ENCODE measurements at regions not wholly inside any gene's neighbourhood (a gene's known extent, or its start where the extent isn't known, plus 50 kb on each side); places are given as distances from the start of the nearest gene placed in this dataset.
"Not testable (repeated sequence)": the region's sequence is repeated elsewhere in the genome, so short reads cannot be mapped to it uniquely, and the experiment has no call there.

DNA sequence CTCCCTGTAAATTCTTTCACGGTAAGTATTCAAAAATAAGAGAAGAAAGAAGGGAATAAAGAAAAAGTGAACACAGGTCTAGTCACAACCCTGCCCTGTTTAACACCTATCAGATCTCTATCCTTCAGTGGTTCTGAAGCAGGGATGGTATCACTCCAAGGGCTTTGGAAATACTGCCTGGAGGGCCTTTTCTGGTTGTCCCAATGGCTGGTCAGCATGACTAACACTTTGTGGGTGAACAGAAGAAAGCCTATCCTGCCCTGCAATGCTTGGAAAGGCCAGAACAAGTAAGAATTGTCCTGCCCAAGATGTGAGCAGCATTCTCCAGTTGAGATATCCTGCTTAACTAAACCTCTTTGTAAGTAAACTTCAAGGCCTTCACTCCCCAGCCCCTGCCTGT lies 124.9 kb downstream of the TMEM167A start:
- H3K27me3 ChIP-seq (ENCODE audit: control insufficient read depth, insufficient read depth, low read length), result no peaks in the 10 kb centered on the region
- Mint-ChIP-seq H3K27me3 (no peaks in the 10 kb centered on the region), H3K4me3 (no peak overlapping the region), H3K27ac (no peak overlapping the region), H3K36me3 (peaks cover 3% of the 10 kb centered on the region), H3K4me1 (no peaks in the 10 kb centered on the region), H3K9me3 (peaks cover 1 to 30% (median 11%) of the 10 kb centered on the region in 7 donors)
- DNase-seq, result no peak
- no peak overlapping the region for H3K27ac ChIP-seq (ENCODE audit: insufficient read depth, low read length, poor library complexity, severe bottlenecking)
- no peak overlapping the region for H3K4me3 ChIP-seq (ENCODE audit: low read depth, low read length)
- no peaks in the 10 kb centered on the region for H3K36me3 ChIP-seq (ENCODE audit: control insufficient read depth, insufficient read depth, low read length)
- no peaks in the 10 kb centered on the region for H3K4me1 ChIP-seq (ENCODE audit: control insufficient read depth, insufficient read depth, low read length, poor library complexity, severe bottlenecking)
- no peak for ATAC-seq (ENCODE audit: low read depth in 2 of 2)
- H3K9me3 ChIP-seq (ENCODE audit: control insufficient read depth in 2 of 2, low read length in 2 of 2), result peaks cover 0 to 5% of the 10 kb centered on the region in 2 experiments

DNA sequence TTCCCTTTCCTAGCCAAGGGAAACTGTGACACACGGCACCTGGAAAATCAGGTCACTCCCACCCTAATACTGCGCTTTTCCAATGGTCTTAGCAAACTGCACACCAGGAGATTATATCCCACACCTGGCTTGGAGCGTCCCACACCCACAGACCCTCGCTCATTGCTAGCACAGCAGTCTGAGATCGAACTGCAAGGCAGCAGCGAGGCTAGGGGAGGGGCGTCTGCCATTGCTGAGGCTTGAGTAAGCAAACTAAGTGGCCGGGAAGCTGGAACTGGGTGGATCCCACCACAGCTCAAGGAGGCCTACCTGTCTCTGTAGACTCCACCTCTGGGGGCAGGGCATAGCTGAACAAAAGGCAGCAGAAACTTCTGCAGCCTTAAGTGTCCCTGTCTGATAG lies 132.9 kb downstream of the TMEM167A start:
- not testable (repeated sequence) for H3K4me1 Mint-ChIP-seq

DNA sequence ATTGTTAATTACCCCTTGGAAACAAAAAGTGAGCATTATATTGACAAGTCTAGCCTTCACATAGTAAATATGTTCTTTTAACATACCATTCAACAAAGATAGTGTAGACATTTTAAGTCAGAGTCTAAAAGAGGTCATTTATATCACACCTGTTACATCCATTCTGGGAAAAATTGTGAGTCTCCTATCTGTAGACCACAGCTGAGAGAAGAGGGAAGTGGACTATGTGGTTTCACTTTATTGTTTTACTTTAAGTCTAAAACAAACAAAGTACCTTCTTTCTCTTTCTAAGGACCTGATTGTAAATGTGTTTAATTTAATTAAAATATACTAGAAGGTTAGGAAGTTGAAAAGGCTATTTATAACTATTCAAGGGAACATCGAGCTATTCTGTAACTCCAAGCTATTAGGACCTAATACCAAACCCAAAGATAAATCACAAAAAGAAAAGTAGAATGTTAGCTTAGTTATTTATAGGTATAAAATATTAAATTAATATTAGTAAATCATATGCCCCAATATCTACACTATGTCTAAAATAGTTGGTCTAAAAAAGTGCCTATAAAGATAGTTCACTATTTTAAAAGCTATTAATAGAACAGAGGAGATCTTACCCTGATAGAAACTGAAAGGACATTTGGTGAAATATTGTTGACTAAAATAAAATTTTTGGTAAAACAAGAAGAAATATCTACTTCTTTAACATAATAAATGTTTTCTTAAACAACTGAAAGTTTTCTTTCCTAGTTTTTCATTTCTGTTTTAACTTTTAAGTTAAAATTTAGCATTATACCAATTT lies 134.9 kb downstream of the TMEM167A start:
- peaks cover 0 to 2% of the 10 kb centered on the region in 2 experiments for H3K9me3 ChIP-seq (ENCODE audit: control insufficient read depth in 2 of 2, low read length in 2 of 2)
- H3K4me3 ChIP-seq (ENCODE audit: low read depth, low read length), result no peak overlapping the region
- ATAC-seq (ENCODE audit: low read depth in 2 of 2) (no peak), DNase-seq (no peak)
- H3K27ac ChIP-seq (ENCODE audit: insufficient read depth, low read length, poor library complexity, severe bottlenecking), result no peak overlapping the region
- Mint-ChIP-seq H3K4me3 (no peak overlapping the region), H3K4me1 (no peaks in the 10 kb centered on the region), H3K27me3 (no peaks in the 10 kb centered on the region), H3K9me3 (peaks cover 0 to 10% (median 0%) of the 10 kb centered on the region in 7 donors), H3K27ac (no peak overlapping the region), H3K36me3 (no peaks in the 10 kb centered on the region)
- no peaks in the 10 kb centered on the region for H3K4me1 ChIP-seq (ENCODE audit: control insufficient read depth, insufficient read depth, low read length, poor library complexity, severe bottlenecking)
- no peaks in the 10 kb centered on the region for H3K27me3 ChIP-seq (ENCODE audit: control insufficient read depth, insufficient read depth, low read length)
- H3K36me3 ChIP-seq (ENCODE audit: control insufficient read depth, insufficient read depth, low read length), result no peaks in the 10 kb centered on the region

More for the DNA sequence above, 132.9 kb downstream of the TMEM167A start:
- not testable (repeated sequence) for H3K4me3 ChIP-seq (ENCODE audit: low read depth, low read length); DNase-seq; H3K36me3 ChIP-seq (ENCODE audit: control insufficient read depth, insufficient read depth, low read length); H3K4me3 Mint-ChIP-seq; H3K27me3 Mint-ChIP-seq; H3K27ac ChIP-seq (ENCODE audit: insufficient read depth, low read length, poor library complexity, severe bottlenecking); H3K36me3 Mint-ChIP-seq; H3K27ac Mint-ChIP-seq; ATAC-seq (ENCODE audit: low read depth in 2 of 2); H3K4me1 ChIP-seq (ENCODE audit: control insufficient read depth, insufficient read depth, low read length, poor library complexity, severe bottlenecking); H3K9me3 ChIP-seq (ENCODE audit: control insufficient read depth in 2 of 2, low read length in 2 of 2); H3K27me3 ChIP-seq (ENCODE audit: control insufficient read depth, insufficient read depth, low read length)
- peaks cover 0 to 13% (median 0%) of the 10 kb centered on the region in 7 donors for H3K9me3 Mint-ChIP-seq

DNA sequence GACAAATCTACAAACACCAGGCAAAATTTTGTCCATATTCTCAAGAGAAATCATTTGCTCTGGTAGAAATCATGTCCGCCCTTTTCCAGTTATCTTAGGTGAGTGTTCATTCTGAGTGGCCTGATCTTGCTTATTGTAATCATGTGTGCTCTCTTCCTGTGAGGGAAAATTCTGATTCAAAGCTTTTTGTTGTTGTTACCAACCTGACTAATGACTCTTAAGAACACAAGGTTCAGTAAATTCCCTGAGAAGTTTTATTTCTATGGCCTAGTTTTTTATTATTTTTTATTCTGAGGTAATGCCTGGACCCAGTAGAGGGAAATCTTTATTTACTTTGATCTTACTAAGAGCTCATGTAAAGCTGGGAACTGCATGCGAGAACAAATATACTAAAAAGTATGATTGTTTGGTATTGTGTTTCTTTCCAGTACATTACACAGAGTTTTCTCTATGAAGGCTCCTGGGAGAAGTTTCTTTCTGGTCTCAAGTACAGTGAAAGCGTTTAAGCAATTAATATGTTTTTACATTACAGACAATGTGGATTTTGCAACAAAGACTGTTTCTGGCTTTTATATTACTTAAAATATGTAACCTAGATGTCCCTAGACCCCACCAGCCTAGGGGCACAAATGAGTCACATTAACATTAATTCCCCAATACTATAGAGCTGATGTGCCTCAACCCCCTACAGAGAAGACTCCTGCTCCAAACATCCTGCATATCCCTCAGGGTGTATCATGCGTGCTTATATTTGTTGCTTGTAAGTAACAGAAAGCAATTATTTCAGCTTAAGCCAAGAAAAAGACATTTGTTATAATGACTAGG lies 138.1 kb downstream of the TMEM167A start:
- Mint-ChIP-seq H3K9me3 (peaks cover 0 to 1% (median 0%) of the 10 kb centered on the region in 7 donors), H3K27me3 (no peaks in the 10 kb centered on the region)

DNA sequence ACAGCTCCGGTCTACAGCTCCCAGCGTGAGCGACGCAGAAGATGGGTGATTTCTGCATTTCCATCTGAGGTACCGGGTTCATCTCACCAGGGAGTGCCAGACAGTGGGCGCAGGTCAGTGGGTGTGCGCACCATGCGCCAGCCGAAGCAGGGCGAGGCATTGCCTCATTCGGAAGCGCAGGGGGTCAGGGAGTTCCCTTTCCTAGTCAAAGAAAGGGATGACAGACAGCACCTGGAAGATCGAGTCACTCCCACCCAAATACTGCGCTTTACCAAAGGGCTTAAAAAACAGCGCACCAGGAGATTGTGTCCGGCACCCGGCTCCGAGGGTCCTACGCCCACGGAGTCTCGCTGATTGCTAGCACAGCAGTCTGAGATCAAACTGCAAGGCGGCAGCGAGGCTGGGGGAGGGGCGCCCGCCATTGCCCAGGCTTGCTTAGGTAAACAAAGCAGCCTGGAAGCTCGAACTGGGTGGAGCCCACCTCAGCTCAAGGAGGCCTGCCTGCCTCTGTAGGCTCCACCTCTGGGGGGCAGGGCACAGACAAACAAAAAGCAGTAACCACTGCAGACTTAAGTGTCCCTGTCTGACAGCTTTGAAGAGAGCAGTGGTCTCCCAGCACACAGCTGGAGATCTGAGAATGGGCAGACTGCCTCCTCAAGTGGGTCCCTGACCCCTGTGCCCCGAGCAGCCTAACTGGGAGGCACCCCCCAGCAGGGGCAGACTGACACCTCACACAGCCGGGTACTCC lies 144.5 kb downstream of the TMEM167A start:
- H3K36me3 Mint-ChIP-seq; H3K27me3 Mint-ChIP-seq; H3K9me3 Mint-ChIP-seq; H3K36me3 ChIP-seq (ENCODE audit: control insufficient read depth, insufficient read depth, low read length); ATAC-seq (ENCODE audit: low read depth in 2 of 2); H3K4me3 ChIP-seq (ENCODE audit: low read depth, low read length); H3K27ac Mint-ChIP-seq; H3K27ac ChIP-seq (ENCODE audit: insufficient read depth, low read length, poor library complexity, severe bottlenecking); H3K4me1 Mint-ChIP-seq; H3K9me3 ChIP-seq (ENCODE audit: control insufficient read depth in 2 of 2, low read length in 2 of 2); H3K4me3 Mint-ChIP-seq; H3K4me1 ChIP-seq (ENCODE audit: control insufficient read depth, insufficient read depth, low read length, poor library complexity, severe bottlenecking); H3K27me3 ChIP-seq (ENCODE audit: control insufficient read depth, insufficient read depth, low read length); DNase-seq: not testable (repeated sequence)

More for the DNA sequence above, 138.1 kb downstream of the TMEM167A start:
- H3K27ac Mint-ChIP-seq, result no peak overlapping the region
- no peaks in the 10 kb centered on the region for H3K36me3 ChIP-seq (ENCODE audit: control insufficient read depth, insufficient read depth, low read length)
- H3K27me3 ChIP-seq (ENCODE audit: control insufficient read depth, insufficient read depth, low read length), result no peaks in the 10 kb centered on the region
- DNase-seq (no peak), ATAC-seq (ENCODE audit: low read depth in 2 of 2) (no peak)
- H3K27ac ChIP-seq (ENCODE audit: insufficient read depth, low read length, poor library complexity, severe bottlenecking), result no peak overlapping the region
- peaks cover 0 to 2% of the 10 kb centered on the region in 2 experiments for H3K9me3 ChIP-seq (ENCODE audit: control insufficient read depth in 2 of 2, low read length in 2 of 2)
- no peaks in the 10 kb centered on the region for H3K4me1 ChIP-seq (ENCODE audit: control insufficient read depth, insufficient read depth, low read length, poor library complexity, severe bottlenecking)
- no peaks in the 10 kb centered on the region for H3K4me1 Mint-ChIP-seq
- no peak overlapping the region for H3K4me3 Mint-ChIP-seq
- no peaks in the 10 kb centered on the region for H3K36me3 Mint-ChIP-seq
- no peak overlapping the region for H3K4me3 ChIP-seq (ENCODE audit: low read depth, low read length)

DNA sequence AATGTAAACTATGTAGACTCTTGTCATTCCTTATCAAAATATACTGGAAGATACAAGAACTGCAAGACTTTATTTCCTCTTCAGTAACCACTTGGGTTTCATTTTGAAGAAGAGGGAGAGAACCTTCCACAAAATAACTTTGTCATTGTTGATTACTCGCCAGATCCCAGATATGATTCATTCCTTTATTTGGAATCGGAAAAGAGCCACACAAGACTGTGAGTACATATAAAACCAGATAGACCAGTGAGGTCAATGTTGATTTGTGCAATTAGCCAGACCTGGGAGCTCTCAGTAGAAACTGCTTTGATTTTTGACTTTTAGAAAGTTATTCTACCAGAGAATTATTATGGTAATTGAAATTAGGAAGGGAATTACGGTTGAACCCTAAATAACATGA lies 146.1 kb downstream of the TMEM167A start:
- Mint-ChIP-seq H3K36me3 (no peaks in the 10 kb centered on the region), H3K4me1 (no peaks in the 10 kb centered on the region), H3K27ac (no peak overlapping the region), H3K27me3 (peaks cover 4% of the 10 kb centered on the region), H3K4me3 (no peak overlapping the region), H3K9me3 (peaks cover 0 to 4% (median 0%) of the 10 kb centered on the region in 7 donors)
- DNase-seq, result no peak
- no peak overlapping the region for H3K4me3 ChIP-seq (ENCODE audit: low read depth, low read length)
- no peak overlapping the region for H3K27ac ChIP-seq (ENCODE audit: insufficient read depth, low read length, poor library complexity, severe bottlenecking)
- no peak for ATAC-seq (ENCODE audit: low read depth in 2 of 2)
- H3K36me3 ChIP-seq (ENCODE audit: control insufficient read depth, insufficient read depth, low read length), result no peaks in the 10 kb centered on the region
- no peaks in the 10 kb centered on the region for H3K4me1 ChIP-seq (ENCODE audit: control insufficient read depth, insufficient read depth, low read length, poor library complexity, severe bottlenecking)
- no peaks in the 10 kb centered on the region for H3K27me3 ChIP-seq (ENCODE audit: control insufficient read depth, insufficient read depth, low read length)
- H3K9me3 ChIP-seq (ENCODE audit: control insufficient read depth in 2 of 2, low read length in 2 of 2), result no peaks in the 10 kb centered on the region

DNA sequence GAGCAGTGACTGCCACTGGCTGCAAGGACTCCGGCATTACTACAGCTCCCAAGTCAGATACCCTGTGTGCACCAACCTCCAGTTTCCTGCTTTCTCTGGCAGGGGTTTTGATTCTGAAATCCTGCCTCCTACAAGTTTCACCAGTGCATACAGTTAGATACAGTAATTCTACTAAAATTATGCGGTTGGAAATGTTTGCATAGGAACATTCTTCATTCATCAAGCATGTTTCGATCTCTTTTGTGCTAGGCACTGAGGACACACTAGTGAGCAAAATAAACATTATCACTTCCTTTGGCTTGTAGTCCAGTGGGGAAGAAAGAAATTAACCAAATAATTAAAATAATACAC lies 152.2 kb downstream of the TMEM167A start:
- Mint-ChIP-seq H3K9me3 (peaks cover 0 to 1% (median 0%) of the 10 kb centered on the region in 7 donors), H3K27ac (no peak overlapping the region)
- H3K36me3 ChIP-seq (ENCODE audit: control insufficient read depth, insufficient read depth, low read length), result no peaks in the 10 kb centered on the region

More for the DNA sequence above, 152.2 kb downstream of the TMEM167A start:
- Histone ChIP-seq H3K27ac (ENCODE audit: insufficient read depth, low read length, poor library complexity, severe bottlenecking) (no peak overlapping the region), H3K9me3 (ENCODE audit: control insufficient read depth in 2 of 2, low read length in 2 of 2) (no peaks in the 10 kb centered on the region), H3K4me3 (ENCODE audit: low read depth, low read length) (no peak overlapping the region), H3K27me3 (ENCODE audit: control insufficient read depth, insufficient read depth, low read length) (no peaks in the 10 kb centered on the region), H3K4me1 (ENCODE audit: control insufficient read depth, insufficient read depth, low read length, poor library complexity, severe bottlenecking) (no peaks in the 10 kb centered on the region)
- Mint-ChIP-seq H3K27me3 (peaks cover 4% of the 10 kb centered on the region), H3K36me3 (no peaks in the 10 kb centered on the region), H3K4me3 (no peak overlapping the region), H3K4me1 (no peaks in the 10 kb centered on the region)
- no peak for DNase-seq
- no peak for ATAC-seq (ENCODE audit: low read depth in 2 of 2)
